GM12878 (cell line): ENCODE measurements at regions not wholly inside any gene's neighbourhood (a gene's known extent, or its start where the extent isn't known, plus 50 kb on each side); places are given as distances from the start of the nearest gene placed in this dataset.
"Not testable (repeated sequence)": the region's sequence is repeated elsewhere in the genome, so short reads cannot be mapped to it uniquely, and the experiment has no call there.

Source experiments
- ATAC-seq: fragments of 200-7000 bp; cut with Tn5 transposase; 3 replicates; pipeline ENCODE4 v1.9.1; 2020; ENCODE audit warnings: mild to moderate bottlenecking, moderate library complexity
- BruUV-seq: library from RNA; stranded (reverse); fragments of 400-500 nt; replicated peaks from 2 replicates; lab custom pipeline; 2021; lab: Mats Ljungman, UMichigan
- CTCF ChIA-PET: fragments of 300-600 bp; sonication (Branson Sonifier 250); formaldehyde crosslinking; extraction: SDS; loops from one replicate; lab custom pipeline; 2021; ENCODE audit warnings: inconsistent platforms; lab: Yijun Ruan, JAX
- POLR2A ChIA-PET: fragments of 350-600 bp; formaldehyde crosslinking; extraction: SDS; loops from one replicate; lab custom pipeline; 2021; ENCODE audit warnings: inconsistent platforms; lab: Charles Lee
- RAD21 ChIA-PET: fragments of 300-600 bp; sonication (Branson Sonifier 250); formaldehyde crosslinking; loops from one replicate; lab custom pipeline; 2023; ENCODE audit warnings: antibody characterized with exemption; ENCODE audit not compliant: unreplicated experiment; lab: Charles Lee
- SMC1A ChIA-PET: fragments of 300-600 bp; sonication (Branson Sonifier 250); formaldehyde crosslinking; loops from one replicate; lab custom pipeline; 2023; ENCODE audit not compliant: unreplicated experiment, uncharacterized antibody; lab: Charles Lee
- DNase-seq: peaks from one replicate; pipeline ENCODE4 v3.0.0-alpha.2; 2011; ENCODE audit warnings: low read depth, low spot score
- FAIRE-seq: peaks from 3 replicates; lab custom pipeline; 2011; peaks lifted over from hg19 to GRCh38; lab: Jason Lieb, UNC
- H2AFZ ChIP-seq: 2 replicates; pipeline ENCODE4 v1.6.0; 2011; ENCODE audit warnings: low read depth, low read length, control low read depth; ENCODE audit not compliant: control insufficient read depth
- H3K27ac ChIP-seq: 2 replicates; pipeline ENCODE4 v1.5.1; 2011; ENCODE audit warnings: control low read depth; ENCODE audit not compliant: control insufficient read depth, insufficient read depth
- H3K27me3 ChIP-seq, 2 experiments: replicated peaks in 1 of 2; 2 replicates each; pipeline versions ENCODE4 v1.6.0 to v1.6.1; 2011; ENCODE audit warnings: low read length in 1 of 2; ENCODE audit not compliant: control insufficient read depth in 2 of 2, insufficient read depth in 2 of 2
- H3K36me3 ChIP-seq, 2 experiments: 2 replicates each; pipeline ENCODE4 v1.5.1; 2011; ENCODE audit warnings: low read length in 1 of 2; ENCODE audit not compliant: control insufficient read depth in 2 of 2, insufficient read depth in 2 of 2
- H3K4me1 ChIP-seq: 2 replicates; pipeline ENCODE4 v1.6.1; 2011; ENCODE audit warnings: mild to moderate bottlenecking, low read length, moderate library complexity, mixed read lengths; ENCODE audit not compliant: control insufficient read depth, insufficient read depth
- H3K4me2 ChIP-seq: 2 replicates; pipeline ENCODE4 v1.6.0; 2011; ENCODE audit warnings: control low read depth; ENCODE audit not compliant: control insufficient read depth, insufficient read depth
- H3K4me3 ChIP-seq: fragments of 200-600 bp; sonication (generic); 2 replicates; pipeline ENCODE4 v1.5.1; 2016
- H3K79me2 ChIP-seq: 2 replicates; pipeline ENCODE4 v1.6.0; 2011; ENCODE audit warnings: low read length; ENCODE audit not compliant: control insufficient read depth, insufficient read depth
- H3K9ac ChIP-seq: 2 replicates; pipeline ENCODE4 v1.8.0; 2011; ENCODE audit warnings: low read length, control low read depth, mixed read lengths; ENCODE audit not compliant: control insufficient read depth, insufficient read depth
- H3K9me3 ChIP-seq: replicated peaks from 3 replicates; pipeline ENCODE4 v1.5.1; 2011; ENCODE audit warnings: mild to moderate bottlenecking, low read length; ENCODE audit not compliant: control insufficient read depth, insufficient read depth
- H4K20me1 ChIP-seq: 2 replicates; pipeline ENCODE4 v1.6.0; 2011; ENCODE audit not compliant: control insufficient read depth, insufficient read depth
- CTCF ChIP-seq, 3 experiments: IDR thresholded peaks in 2 of 3; conservative IDR thresholded peaks in 1 of 3; 2 replicates each; pipeline ENCODE4 v1.5.1; 2011; ENCODE audit warnings: low read depth in 3 of 3, low read length in 3 of 3, mild to moderate bottlenecking in 3 of 3, control low read depth in 2 of 3, moderate library complexity in 2 of 3, inconsistent platforms in 1 of 3, mixed read lengths in 1 of 3; ENCODE audit not compliant: control insufficient read depth in 2 of 3, insufficient read depth in 1 of 3; ENCODE audit errors: extremely low read depth in 1 of 3
- E4F1 ChIP-seq: fragments of 450-650 bp; IDR thresholded peaks from 2 replicates; pipeline ENCODE4 v1.6.1; 2018; ENCODE audit warnings: borderline replicate concordance, mild to moderate bottlenecking; ENCODE audit not compliant: partially characterized antibody
- RAD21 ChIP-seq: IDR thresholded peaks from 2 replicates; pipeline ENCODE4 v1.6.1; 2011; ENCODE audit warnings: mild to moderate bottlenecking, low read depth, low read length, moderate library complexity; ENCODE audit not compliant: insufficient read depth
- RAD51 ChIP-seq: fragments of 450-650 bp; IDR thresholded peaks from 2 replicates; pipeline ENCODE4 v1.6.1; 2016; ENCODE audit warnings: moderate library complexity, mild to moderate bottlenecking, inconsistent platforms
- SMC3 ChIP-seq: IDR thresholded peaks from 2 replicates; pipeline ENCODE4 v1.6.1; 2011; ENCODE audit warnings: low read length, improper control_type of control experiment, borderline replicate concordance
- WGBS: methylation state at CpG from one replicate; pipeline ENCODE4 v1.1.6; 2016; ENCODE audit warnings: low lambda C conversion rate; ENCODE audit not compliant: insufficient replicate concordance, insufficient coverage; ENCODE audit errors: missing lambda C conversion rate; 5-methylcytosine and 5-hydroxymethylcytosine counted together
- in situ Hi-C: fragments of 300-500 bp; cut with MboI; formaldehyde crosslinking; loops from 9 replicates; pipeline ENCODE4 v1.14.3; 2018; ENCODE audit warnings: mixed read lengths
- intact Hi-C: fragments of 100-400 bp; cut with micrococcal nuclease; formaldehyde crosslinking; loops from one replicate; pipeline ENCODE4 v1.14.2; 2022; ENCODE audit not compliant: unreplicated experiment

- no peaks in the 10 kb centered on the region for H4K20me1 ChIP-seq
- ChIA-PET POLR2A (no interaction called here), CTCF (interaction anchor here (0.8 to 1.3 kb wide), 3 partner anchors 10 to 25 kb away, joined by 3 to 6 read pairs (median 3); no protein-coding TSS in a partner anchor), RAD21 (interaction anchor here (1.0 to 1.3 kb wide), 2 partner anchors 25 to 27 kb away, joined by 3 to 5 read pairs; no protein-coding TSS in a partner anchor), SMC1A (interaction anchor here (1.0 kb wide), 1 partner anchor 49 kb away, joined by 3 read pairs; no protein-coding TSS in a partner anchor)
- 2% methylated on average over 9 of the region's 9 CpGs for WGBS
- no peak overlapping the region for H3K4me2 ChIP-seq
- no peak overlapping the region for H3K9ac ChIP-seq
- intact Hi-C loops = no loop called here
- no peaks in the 10 kb centered on the region for H3K9me3 ChIP-seq
- no peaks in the 10 kb centered on the region for H3K79me2 ChIP-seq
- H3K4me3 ChIP-seq = no peak overlapping the region
- TF ChIP-seq E4F1 (no peak), RAD51 (no peak), RAD21 (peak; percentile 42), CTCF (IDR thresholded peaks at IDR 0.05 in 2 of 3, conservative IDR thresholded peaks at IDR 0.05 in 1 of 3; ENCODE audit: control insufficient read depth in 2 of 3, extremely low read depth in 1 of 3, insufficient read depth in 1 of 3, low read depth in 3 of 3, low read length in 3 of 3) (peak; percentile 71 to 89 (median 87)), SMC3 (peak; percentile 54)
- TF ChIP-seq, all 136 proteins: peak for 3
- H3K36me3 ChIP-seq = no peaks in the 10 kb centered on the region
- no peaks in the 10 kb centered on the region for H3K4me1 ChIP-seq
- H3K27me3 ChIP-seq = peaks cover 3 to 4% of the 10 kb centered on the region in 2 experiments; a peak in 2 of 4 replicates
- no peak overlapping the region for H2AFZ ChIP-seq
- FAIRE-seq (peak; percentile 44), DNase-seq (no peak), ATAC-seq (no peak)
- H3K27ac ChIP-seq = no peak overlapping the region
- in situ Hi-C loops = no loop called here
- no TSS peak for BruUV-seq
Observed at GRCh38 chr9:113682297-113682771, 193.8 kb upstream of the ZNF618 start.

- H3K9me3 ChIP-seq, POLR2A ChIA-PET, BruUV-seq, DNase-seq, H3K27ac ChIP-seq, H4K20me1 ChIP-seq, ATAC-seq, H3K27me3 ChIP-seq, in situ Hi-C loops, H3K4me2 ChIP-seq, H2AFZ ChIP-seq, H3K4me1 ChIP-seq, SMC1A ChIA-PET, H3K79me2 ChIP-seq, H3K36me3 ChIP-seq, FAIRE-seq, RAD21 ChIA-PET, intact Hi-C loops, CTCF ChIA-PET, H3K4me3 ChIP-seq, H3K9ac ChIP-seq: not testable (repeated sequence)
- WGBS = 55% methylated on average over 6 of the region's 6 CpGs
Observed at GRCh38 chr9:113685636-113686035, 190.5 kb upstream of the ZNF618 start.
